ENCODE measurements at regions not wholly inside any gene's neighbourhood (a gene's known extent, or its start where the extent isn't known, plus 50 kb on each side); places are given as distances from the start of the nearest gene placed in this dataset.

- DNase-seq (ENCODE audit: low read depth, low spot score) = no peak
- BruUV-seq (replicated peaks) = no TSS peak
- ChIA-PET CTCF (interaction anchor here (0.6 kb wide), 1 partner anchor 108 kb away, joined by 3 read pairs; no protein-coding TSS in a partner anchor), POLR2A (no interaction called here)
- in situ Hi-C loops (cut with HindIII; ENCODE audit: low pct_unique_long_range_greater_than_20kb, low sequenced_read_pairs) = no loop called here
- Histone ChIP-seq H3K36me3 (ENCODE audit: control insufficient read depth, insufficient read depth, low read length) (no peaks in the 10 kb centered on the region), H3K4me1 (ENCODE audit: control insufficient read depth, insufficient read depth, low read length) (peaks cover 10% of the 10 kb centered on the region), H3K27ac (ENCODE audit: low read length) (peak overlapping the region; percentile 35; the same call in 1 of the 2 replicates), H3K4me3 (ENCODE audit: low read depth in 2 of 2, low read length in 2 of 2) (no peak overlapping the region), H3K9me3 (ENCODE audit: control insufficient read depth, insufficient read depth, low read depth, low read length) (no peaks in the 10 kb centered on the region), H3K27me3 (ENCODE audit: control insufficient read depth, insufficient read depth, low read length) (no peaks in the 10 kb centered on the region)
- no peak; a peak in 1 of 4 replicates for TF ChIP-seq REST (IDR thresholded peaks at IDR 0.05; ENCODE audit: insufficient read depth in 1 of 2, low read depth in 2 of 2, low read length in 1 of 2)
- TF ChIP-seq TCF7L2 (IDR thresholded peaks at IDR 0.05; ENCODE audit: low read depth, low read length) = peak; percentile 75; the same call in 1 of the 2 replicates
- TF ChIP-seq, protein P1, sequence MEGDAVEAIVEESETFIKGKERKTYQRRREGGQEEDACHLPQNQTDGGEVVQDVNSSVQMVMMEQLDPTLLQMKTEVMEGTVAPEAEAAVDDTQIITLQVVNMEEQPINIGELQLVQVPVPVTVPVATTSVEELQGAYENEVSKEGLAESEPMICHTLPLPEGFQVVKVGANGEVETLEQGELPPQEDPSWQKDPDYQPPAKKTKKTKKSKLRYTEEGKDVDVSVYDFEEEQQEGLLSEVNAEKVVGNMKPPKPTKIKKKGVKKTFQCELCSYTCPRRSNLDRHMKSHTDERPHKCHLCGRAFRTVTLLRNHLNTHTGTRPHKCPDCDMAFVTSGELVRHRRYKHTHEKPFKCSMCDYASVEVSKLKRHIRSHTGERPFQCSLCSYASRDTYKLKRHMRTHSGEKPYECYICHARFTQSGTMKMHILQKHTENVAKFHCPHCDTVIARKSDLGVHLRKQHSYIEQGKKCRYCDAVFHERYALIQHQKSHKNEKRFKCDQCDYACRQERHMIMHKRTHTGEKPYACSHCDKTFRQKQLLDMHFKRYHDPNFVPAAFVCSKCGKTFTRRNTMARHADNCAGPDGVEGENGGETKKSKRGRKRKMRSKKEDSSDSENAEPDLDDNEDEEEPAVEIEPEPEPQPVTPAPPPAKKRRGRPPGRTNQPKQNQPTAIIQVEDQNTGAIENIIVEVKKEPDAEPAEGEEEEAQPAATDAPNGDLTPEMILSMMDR (IDR thresholded peaks at IDR 0.05) = no peak
- peak; percentile 25; the same call in 1 of the 2 replicates for TF ChIP-seq POLR2AphosphoS5 (IDR thresholded peaks at IDR 0.05; ENCODE audit: low read depth, low read length)
- no peak for TF ChIP-seq SIN3A (IDR thresholded peaks at IDR 0.05; ENCODE audit: borderline replicate concordance, insufficient read depth, low read depth, low read length)
- peak; percentile 89 for ATAC-seq
- intact Hi-C loops (cut with micrococcal nuclease; ENCODE audit: unreplicated experiment) = no loop called here
These were observed 197.4 kb downstream of the AHR start for GRCh38 chr7:17495655-17496394.

GRCh38 chr7:17497136-17497535, 198.7 kb downstream of the AHR start:
- ChIA-PET POLR2A (no interaction called here), CTCF (interaction anchor here (1.1 kb wide), 1 partner anchor 25 kb away, joined by 4 read pairs; no protein-coding TSS in a partner anchor)
- in situ Hi-C loops (cut with HindIII; ENCODE audit: low pct_unique_long_range_greater_than_20kb, low sequenced_read_pairs) = no loop called here
- BruUV-seq (replicated peaks) = no TSS peak
- no peak for ATAC-seq
- intact Hi-C loops (cut with micrococcal nuclease; ENCODE audit: unreplicated experiment) = no loop called here
- no peak for DNase-seq (ENCODE audit: low read depth, low spot score)
- TF ChIP-seq TCF7L2 (IDR thresholded peaks at IDR 0.05; ENCODE audit: low read depth, low read length) = no peak
- no peak for TF ChIP-seq POLR2AphosphoS5 (IDR thresholded peaks at IDR 0.05; ENCODE audit: low read depth, low read length)
- no peak for TF ChIP-seq REST (IDR thresholded peaks at IDR 0.05; ENCODE audit: insufficient read depth in 1 of 2, low read depth in 2 of 2, low read length in 1 of 2)
- TF ChIP-seq, protein P1 (IDR thresholded peaks at IDR 0.05) = no peak
- peak overlapping the region; percentile 46; the same call in 1 of the 2 replicates for H3K27ac ChIP-seq (ENCODE audit: low read length)
- H3K4me3 ChIP-seq (ENCODE audit: low read depth in 2 of 2, low read length in 2 of 2) = no peak overlapping the region
- H3K9me3 ChIP-seq (ENCODE audit: control insufficient read depth, insufficient read depth, low read depth, low read length) = no peaks in the 10 kb centered on the region
- peaks cover 10% of the 10 kb centered on the region for H3K4me1 ChIP-seq (ENCODE audit: control insufficient read depth, insufficient read depth, low read length)
- no peaks in the 10 kb centered on the region for H3K27me3 ChIP-seq (ENCODE audit: control insufficient read depth, insufficient read depth, low read length)
- no peaks in the 10 kb centered on the region for H3K36me3 ChIP-seq (ENCODE audit: control insufficient read depth, insufficient read depth, low read length)
